H9 (cell line): ENCODE measurements at regions not wholly inside any gene's neighbourhood (a gene's known extent, or its start where the extent isn't known, plus 50 kb on each side); places are given as distances from the start of the nearest gene placed in this dataset.

Experiments
- DNase-seq: peaks from one replicate; pipeline ENCODE4 v3.0.0-alpha.2; 2017
- H2AFZ ChIP-seq: one replicate; pipeline ENCODE4 v1.6.1; 2013; ENCODE audit warnings: mild to moderate bottlenecking, low read length, control low read depth, moderate library complexity
- H2AK5ac ChIP-seq: 2 replicates; pipeline ENCODE4 v1.6.1; 2013; ENCODE audit warnings: low read length, control low read depth, mixed read lengths; ENCODE audit not compliant: insufficient read length
- H2BK120ac ChIP-seq: one replicate; pipeline ENCODE4 v1.6.1; 2013; ENCODE audit warnings: low read depth, mild to moderate bottlenecking, low read length, control low read depth, inconsistent platforms; ENCODE audit not compliant: poor library complexity, severe bottlenecking
- H2BK12ac ChIP-seq: 2 replicates; pipeline ENCODE4 v1.6.1; 2013; ENCODE audit warnings: low read length, control low read depth, mixed read lengths, low read depth; ENCODE audit not compliant: insufficient read length
- H2BK15ac ChIP-seq: 2 replicates; pipeline ENCODE4 v1.6.1; 2013; ENCODE audit warnings: low read depth, low read length, control low read depth
- H2BK20ac ChIP-seq: one replicate; pipeline ENCODE4 v1.6.1; 2013; ENCODE audit warnings: low read depth, mild to moderate bottlenecking, low read length, control low read depth, inconsistent platforms; ENCODE audit not compliant: poor library complexity, severe bottlenecking
- H2BK5ac ChIP-seq: 2 replicates; pipeline ENCODE4 v1.6.1; 2013; ENCODE audit warnings: low read length, control low read depth, mixed read lengths; ENCODE audit not compliant: insufficient read length
- H3K14ac ChIP-seq: 2 replicates; pipeline ENCODE4 v1.6.1; 2013; ENCODE audit warnings: low read length, control low read depth; ENCODE audit not compliant: insufficient read depth
- H3K18ac ChIP-seq: 2 replicates; pipeline ENCODE4 v1.6.1; 2013; ENCODE audit warnings: low read depth, mild to moderate bottlenecking, mixed read lengths, low read length, control low read depth; ENCODE audit not compliant: insufficient read length
- H3K23ac ChIP-seq: 2 replicates; pipeline ENCODE4 v1.6.1; 2013; ENCODE audit warnings: low read length, control low read depth, mixed read lengths, low read depth; ENCODE audit not compliant: insufficient read length
- H3K23me2 ChIP-seq: 2 replicates; pipeline ENCODE4 v1.6.1; 2013; ENCODE audit warnings: low read depth, mild to moderate bottlenecking, mixed read lengths, low read length, control low read depth; ENCODE audit not compliant: insufficient read length, poor library complexity, severe bottlenecking
- H3K27ac ChIP-seq: 2 replicates; pipeline ENCODE4 v1.5.1; 2013; ENCODE audit warnings: low read length, control low read depth, mixed read lengths, low read depth; ENCODE audit not compliant: insufficient read length
- H3K27me3 ChIP-seq: 2 replicates; pipeline ENCODE4 v1.6.1; 2013; ENCODE audit warnings: low read length, control low read depth, inconsistent platforms; ENCODE audit not compliant: insufficient read depth
- H3K4ac ChIP-seq: 2 replicates; pipeline ENCODE4 v1.6.1; 2013; ENCODE audit warnings: low read depth, mild to moderate bottlenecking, control low read depth, inconsistent platforms, low read length, moderate library complexity
- H3K4me1 ChIP-seq: 2 replicates; pipeline ENCODE4 v1.6.1; 2013; ENCODE audit warnings: low read length, control low read depth, inconsistent platforms; ENCODE audit not compliant: insufficient read depth
- H3K4me2 ChIP-seq: 2 replicates; pipeline ENCODE4 v1.6.1; 2013; ENCODE audit warnings: low read length, control low read depth, mixed read lengths; ENCODE audit not compliant: insufficient read length, insufficient read depth
- H3K56ac ChIP-seq: 2 replicates; pipeline ENCODE4 v1.6.1; 2013; ENCODE audit warnings: low read depth, mild to moderate bottlenecking, mixed read lengths, low read length, control low read depth; ENCODE audit not compliant: insufficient read length
- H3K79me1 ChIP-seq: 2 replicates; pipeline ENCODE4 v1.6.1; 2013; ENCODE audit warnings: low read depth, mild to moderate bottlenecking, moderate library complexity, low read length, control low read depth, inconsistent platforms; ENCODE audit not compliant: insufficient read depth, poor library complexity, severe bottlenecking
- H3K79me2 ChIP-seq: 2 replicates; pipeline ENCODE4 v1.6.1; 2013; ENCODE audit warnings: low read length, control low read depth, inconsistent platforms; ENCODE audit not compliant: insufficient read depth
- H3K9ac ChIP-seq: 2 replicates; pipeline ENCODE4 v1.6.1; 2013; ENCODE audit warnings: low read length, control low read depth, mixed read lengths; ENCODE audit not compliant: insufficient read length; ENCODE audit errors: extremely low read depth
- H3K9me3 ChIP-seq: one replicate; pipeline ENCODE4 v1.6.1; 2013; ENCODE audit warnings: low read depth, low read length, inconsistent platforms; ENCODE audit not compliant: control insufficient read depth
- H3T11ph ChIP-seq: one replicate; pipeline ENCODE4 v1.6.1; 2013; ENCODE audit warnings: mild to moderate bottlenecking, low read length, control low read depth, inconsistent platforms
- H4K20me1 ChIP-seq: one replicate; pipeline ENCODE4 v1.6.1; 2013; ENCODE audit not compliant: control insufficient read depth, insufficient read length, insufficient read depth
- H4K5ac ChIP-seq: 2 replicates; pipeline ENCODE4 v1.6.1; 2013; ENCODE audit warnings: low read depth, mild to moderate bottlenecking, mixed read lengths, low read length, control low read depth; ENCODE audit not compliant: insufficient read length
- H4K8ac ChIP-seq: replicated peaks from 2 replicates; pipeline ENCODE4 v1.6.1; 2013; ENCODE audit warnings: low read length, control low read depth, mixed read lengths, low read depth; ENCODE audit not compliant: insufficient read length
- H4K91ac ChIP-seq: 2 replicates; pipeline ENCODE4 v1.6.1; 2013; ENCODE audit warnings: low read depth, mild to moderate bottlenecking, moderate library complexity, mixed read lengths, low read length, control low read depth; ENCODE audit not compliant: insufficient read length
- H3K27ac Mint-ChIP-seq, 3 experiments: 2 replicates in 2 of 3; 3 replicates in 1 of 3; pipeline ENCODE4 v1.8.0; 2020 to 2021; ENCODE audit warnings: mixed read lengths in 3 of 3, mild to moderate bottlenecking in 1 of 3, moderate library complexity in 1 of 3
- H3K27me3 Mint-ChIP-seq: 2 replicates; pipeline ENCODE4 v1.8.0; 2021; ENCODE audit warnings: low read depth, mild to moderate bottlenecking, moderate library complexity, mixed read lengths
- H3K36me3 Mint-ChIP-seq, 3 experiments: 2 replicates in 2 of 3; 3 replicates in 1 of 3; pipeline ENCODE4 v1.8.0; 2020 to 2021; ENCODE audit warnings: low read depth in 3 of 3, mixed read lengths in 3 of 3; ENCODE audit not compliant: insufficient read depth in 1 of 3
- H3K4me1 Mint-ChIP-seq, 2 experiments: 2 replicates each; pipeline ENCODE4 v1.8.0; 2020; ENCODE audit warnings: mixed read lengths in 2 of 2
- H3K4me3 Mint-ChIP-seq, 2 experiments: 2 replicates in 1 of 2; 3 replicates in 1 of 2; pipeline ENCODE4 v1.8.0; 2020 to 2021; ENCODE audit warnings: mild to moderate bottlenecking in 2 of 2, mixed read lengths in 2 of 2, moderate library complexity in 1 of 2
- H3K9me3 Mint-ChIP-seq, 2 experiments: 2 replicates in 1 of 2; 3 replicates in 1 of 2; pipeline ENCODE4 v1.8.0; 2020; ENCODE audit warnings: mild to moderate bottlenecking in 2 of 2, mixed read lengths in 2 of 2, moderate library complexity in 1 of 2
- CTCF ChIP-seq: fragments of 200-600 bp; sonication (generic); conservative IDR thresholded peaks from 3 replicates; pipeline ENCODE4 v1.8.0; 2021; ENCODE audit warnings: antibody characterized with exemption, mild to moderate bottlenecking
- WGBS: extraction: QIAGEN DNeasy Blood & Tissue Kit; methylation state at CpG from one replicate; pipeline ENCODE4 v1.1.7; 2013; ENCODE audit warnings: missing lambda C conversion rate, low lambda C conversion rate, mixed read lengths; ENCODE audit not compliant: insufficient read length; ENCODE audit errors: extremely low coverage; 5-methylcytosine and 5-hydroxymethylcytosine counted together

DNA sequence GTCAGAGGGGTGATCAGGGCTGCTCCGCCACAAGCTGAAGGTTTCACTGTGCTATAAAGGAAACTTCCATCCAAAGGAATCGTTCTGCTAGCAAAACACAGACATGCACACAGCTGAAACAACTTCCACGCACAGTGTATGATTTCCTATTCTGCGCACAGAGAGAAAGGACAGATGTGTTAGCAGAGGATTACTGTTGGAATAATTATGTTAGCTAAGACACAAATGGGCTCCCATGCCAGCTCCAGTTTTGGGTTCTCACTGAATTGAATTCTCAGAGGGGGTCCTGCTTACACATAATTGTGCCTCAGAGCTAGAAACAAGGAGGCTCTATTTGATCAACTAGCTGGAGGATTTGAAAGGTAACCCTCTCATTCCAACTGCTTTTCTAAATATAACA is 352.4 kb downstream of the IRX2 start:
- Histone ChIP-seq H3K14ac (no peak overlapping the region), H3K4me2 (no peak overlapping the region), H3K18ac (no peak overlapping the region), H2BK12ac (no peak overlapping the region), H3K23ac (no peak overlapping the region), H2AK5ac (no peak overlapping the region), H3K4ac (no peak overlapping the region), H3K23me2 (no peaks in the 10 kb centered on the region), H3T11ph (no peak overlapping the region), H3K79me1 (no peaks in the 10 kb centered on the region), H4K91ac (no peak overlapping the region), H4K20me1 (no peaks in the 10 kb centered on the region), H3K9me3 (no peaks in the 10 kb centered on the region), H2AFZ (no peak overlapping the region), H2BK120ac (no peak overlapping the region), H3K27me3 (no peaks in the 10 kb centered on the region), H3K79me2 (no peaks in the 10 kb centered on the region), H2BK15ac (no peak overlapping the region), H3K9ac (no peak overlapping the region), H3K4me1 (no peaks in the 10 kb centered on the region), H4K8ac (no peak overlapping the region), H3K56ac (no peak overlapping the region), H3K27ac (no peak overlapping the region), H2BK20ac (no peak overlapping the region), H2BK5ac (no peak overlapping the region), H4K5ac (no peak overlapping the region)
- H3K27ac Mint-ChIP-seq: no peak overlapping the region
- no peak for TF ChIP-seq CTCF
- peaks cover 5 to 11% of the 10 kb centered on the region in 2 experiments; a peak in 4 of 5 replicates for H3K9me3 Mint-ChIP-seq
- H3K27me3 Mint-ChIP-seq: peaks cover 4% of the 10 kb centered on the region
- no peak overlapping the region for H3K4me3 Mint-ChIP-seq
- WGBS: no CpG with 5 or more reads among the region's 4 CpGs
- DNase-seq: no peak
- H3K4me1 Mint-ChIP-seq: no peaks in the 10 kb centered on the region
- peaks cover 0 to 10% (median 4%) of the 10 kb centered on the region in 3 experiments; a peak in 5 of 7 replicates for H3K36me3 Mint-ChIP-seq
